ENCODE measurements at regions not wholly inside any gene's neighbourhood (a gene's known extent, or its start where the extent isn't known, plus 50 kb on each side); places are given as distances from the start of the nearest gene placed in this dataset.
"Not testable (repeated sequence)": the region's sequence is repeated elsewhere in the genome, so short reads cannot be mapped to it uniquely, and the experiment has no call there.

DNA sequence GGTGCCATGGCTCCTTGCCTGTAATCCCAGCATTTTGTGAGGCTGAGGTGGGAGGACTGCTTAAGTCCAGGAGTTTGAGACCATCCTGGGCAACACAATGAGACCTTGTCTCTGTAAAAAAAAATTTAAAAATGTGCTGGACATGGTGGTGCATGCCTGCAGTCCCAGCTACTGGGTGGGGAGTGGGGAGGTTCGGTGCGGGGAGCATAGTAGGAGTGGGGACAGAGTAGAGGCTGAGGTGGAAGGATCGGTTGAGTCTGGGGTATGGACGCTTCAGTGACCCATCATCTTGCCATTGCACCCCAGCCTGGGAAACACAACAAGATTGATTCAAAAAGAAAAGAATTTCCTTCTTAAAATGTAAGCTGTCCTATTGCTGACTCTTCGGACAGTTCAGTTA, 1490.0 kb upstream of the GBE1 start:
- no peak for DNase-seq

DNA sequence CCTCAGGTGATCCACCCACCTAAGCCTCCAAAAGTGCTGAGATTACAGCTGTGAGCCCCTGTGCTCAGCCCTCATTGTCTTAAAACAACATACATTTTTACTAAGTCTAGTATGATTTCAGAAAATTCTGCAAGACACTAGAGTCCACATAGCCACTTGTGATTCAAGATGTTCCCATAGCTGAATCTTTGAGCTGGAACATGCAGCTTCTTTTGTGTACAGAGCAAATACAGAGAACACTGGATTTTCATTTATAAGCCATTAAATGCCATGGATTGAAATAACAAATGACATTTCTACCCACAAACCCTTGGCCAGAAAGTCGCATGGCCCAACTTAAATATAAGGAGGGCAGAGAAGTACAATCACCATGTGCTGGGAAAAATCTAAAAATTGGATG, 1489.2 kb upstream of the GBE1 start:
- DNase-seq = no peak

DNA sequence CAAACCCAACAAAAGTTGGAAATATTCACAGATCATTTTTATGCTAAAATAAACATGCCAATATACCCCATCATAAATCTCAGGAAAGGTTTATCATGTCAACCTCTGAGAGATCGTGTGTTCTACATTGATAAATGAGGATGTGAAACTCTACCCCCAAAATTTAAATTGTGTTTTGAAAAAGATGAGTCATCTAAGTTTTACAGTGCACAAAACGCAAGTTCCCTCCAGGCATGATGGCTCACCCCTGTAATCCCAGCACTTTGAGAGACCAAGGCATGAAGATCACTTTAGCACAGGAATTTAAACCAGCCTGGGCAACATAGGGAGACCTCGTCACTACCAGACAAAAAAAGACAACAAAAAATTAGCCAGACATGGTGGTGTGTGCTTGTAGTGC, 1487.0 kb upstream of the GBE1 start:
- no peak for DNase-seq

DNA sequence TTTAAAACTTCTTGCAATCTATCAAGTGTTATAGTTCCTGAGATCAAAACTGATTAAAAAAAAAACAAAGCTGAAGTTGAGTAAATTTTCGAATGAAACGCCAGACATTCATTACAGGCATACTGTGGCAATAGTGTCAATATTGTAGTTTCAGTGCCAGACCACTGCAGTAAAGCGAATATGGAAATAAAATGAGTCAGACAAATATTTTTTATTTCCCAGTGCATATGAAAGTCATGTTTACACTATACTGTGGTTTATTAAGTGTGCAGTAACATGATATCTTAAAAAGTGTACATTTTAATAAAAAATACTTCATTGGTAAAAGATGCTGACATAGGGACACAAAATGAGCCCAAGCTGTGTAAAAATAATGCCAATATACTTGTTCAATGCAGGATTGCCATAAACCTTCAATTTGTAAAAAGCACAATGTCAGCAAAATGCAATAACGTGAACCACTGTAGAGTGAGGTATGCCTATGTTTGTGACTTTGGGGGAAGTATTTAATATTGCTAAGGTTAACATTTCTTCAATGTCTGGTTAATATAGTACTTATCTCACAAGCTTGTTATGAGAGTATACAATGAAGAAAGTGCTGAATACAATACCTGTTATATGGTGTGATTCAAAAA, 1473.9 kb upstream of the GBE1 start:
- no peak for DNase-seq

DNA sequence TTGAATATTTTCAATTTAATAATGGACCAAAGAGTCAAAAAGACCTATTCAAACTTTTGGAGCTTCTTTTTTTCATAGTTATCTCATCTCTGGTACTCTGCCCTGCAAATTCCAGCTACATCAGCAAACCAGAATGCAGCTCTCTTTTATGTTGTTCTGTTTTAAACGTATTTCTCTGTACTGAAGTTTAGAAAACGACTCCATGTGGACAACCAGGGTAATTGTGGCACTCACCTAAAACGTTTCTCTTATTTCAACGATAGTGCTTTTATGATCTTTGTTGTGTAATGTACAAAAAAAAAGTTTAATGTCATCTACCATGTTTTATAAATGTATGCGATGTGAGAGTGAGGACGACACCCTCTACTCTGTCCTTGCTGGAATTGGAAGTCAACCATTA, 1472.3 kb upstream of the GBE1 start:
- DNase-seq = no peak

DNA sequence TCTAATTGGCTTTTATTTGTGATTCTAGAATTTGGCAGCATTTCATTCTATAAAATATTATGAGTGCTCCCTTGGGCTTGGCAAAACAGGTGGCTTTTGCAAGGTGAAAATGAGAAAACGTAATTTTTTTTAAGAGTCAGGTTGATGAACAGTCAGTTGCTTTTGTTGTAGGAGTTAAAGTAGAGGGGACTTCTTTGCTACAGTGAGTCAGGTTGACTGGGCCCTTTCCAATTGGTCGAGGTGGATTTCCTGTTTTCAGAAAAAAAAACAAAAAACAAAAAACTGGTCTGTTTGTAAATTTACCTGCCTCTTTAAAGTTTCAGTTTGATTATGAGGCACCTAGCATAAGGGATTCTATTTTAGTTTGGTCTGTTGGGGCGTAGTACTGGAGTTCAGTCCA, 1469.4 kb upstream of the GBE1 start:
- DNase-seq = no peak

DNA sequence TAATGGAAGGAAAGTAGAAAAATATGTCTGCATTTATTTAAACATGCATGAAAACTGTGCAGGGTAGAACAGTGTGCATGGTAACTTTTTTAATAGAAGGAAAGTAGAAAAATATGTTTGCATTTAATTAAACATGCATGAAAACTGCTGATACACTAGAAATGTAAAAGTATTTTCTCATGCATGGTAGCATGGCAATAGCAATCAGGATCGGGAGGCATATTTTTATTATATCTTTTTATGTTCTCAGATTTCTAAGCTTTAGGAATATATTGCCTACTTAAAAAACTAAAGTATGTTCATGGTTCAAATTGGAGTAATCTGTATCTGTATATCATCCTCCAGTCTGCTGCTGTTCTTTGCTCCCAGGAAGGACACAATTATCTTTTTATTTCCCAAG, 1468.9 kb upstream of the GBE1 start:
- DNase-seq = no peak

DNA sequence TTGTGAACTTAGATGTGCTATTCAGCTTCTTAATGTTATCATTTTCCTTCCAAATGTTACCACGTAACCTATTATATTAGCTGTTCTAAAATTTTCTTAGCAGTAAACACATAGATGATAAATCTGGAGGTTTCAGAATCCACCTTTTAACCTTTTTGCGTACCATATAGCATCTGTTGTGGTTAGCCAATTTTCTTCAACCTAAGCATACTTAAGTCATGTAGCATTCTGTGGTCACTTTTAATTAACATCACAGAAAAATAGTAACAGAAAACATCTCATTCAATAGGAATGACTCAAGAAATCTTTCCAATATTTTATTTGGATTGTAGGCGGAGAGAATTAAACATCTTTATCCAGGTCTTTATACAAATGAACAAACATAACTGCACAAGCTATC, 1465.3 kb upstream of the GBE1 start:
- DNase-seq = no peak

DNA sequence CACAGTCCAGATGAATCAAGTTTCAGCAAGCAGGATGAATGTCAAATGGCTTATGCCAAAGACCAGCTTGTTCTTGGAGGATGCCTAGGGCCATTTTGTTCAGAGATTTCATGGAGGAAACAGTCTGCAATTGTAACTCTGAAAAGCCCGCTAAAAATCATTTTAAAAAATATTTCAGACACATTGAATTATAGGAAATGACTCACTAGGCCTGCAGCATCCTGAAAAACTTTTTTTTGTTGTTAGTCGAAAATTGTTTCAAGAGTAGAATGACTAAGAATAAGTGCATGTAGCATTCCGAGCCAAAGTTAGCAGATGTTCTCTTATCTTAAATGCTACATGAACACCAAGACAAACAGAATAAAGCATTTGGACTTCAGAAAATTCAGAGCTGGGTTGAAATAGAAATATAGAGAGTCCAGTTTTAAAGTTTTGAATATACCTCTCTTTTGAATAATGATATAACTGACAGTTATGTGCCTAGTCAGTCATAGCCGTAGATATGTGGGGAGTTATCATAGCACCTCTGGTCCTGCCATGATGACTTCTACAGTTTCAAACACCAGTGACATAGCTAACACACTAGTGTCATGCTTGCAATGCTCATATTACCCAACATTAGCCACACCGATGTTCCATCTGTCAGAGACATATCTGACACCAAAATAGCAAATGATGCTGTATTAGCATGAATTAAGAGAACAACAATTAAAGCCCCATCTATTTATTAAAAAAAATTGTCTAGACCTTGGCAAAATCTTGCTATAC, 1462.8 kb upstream of the GBE1 start:
- no peak for DNase-seq

DNA sequence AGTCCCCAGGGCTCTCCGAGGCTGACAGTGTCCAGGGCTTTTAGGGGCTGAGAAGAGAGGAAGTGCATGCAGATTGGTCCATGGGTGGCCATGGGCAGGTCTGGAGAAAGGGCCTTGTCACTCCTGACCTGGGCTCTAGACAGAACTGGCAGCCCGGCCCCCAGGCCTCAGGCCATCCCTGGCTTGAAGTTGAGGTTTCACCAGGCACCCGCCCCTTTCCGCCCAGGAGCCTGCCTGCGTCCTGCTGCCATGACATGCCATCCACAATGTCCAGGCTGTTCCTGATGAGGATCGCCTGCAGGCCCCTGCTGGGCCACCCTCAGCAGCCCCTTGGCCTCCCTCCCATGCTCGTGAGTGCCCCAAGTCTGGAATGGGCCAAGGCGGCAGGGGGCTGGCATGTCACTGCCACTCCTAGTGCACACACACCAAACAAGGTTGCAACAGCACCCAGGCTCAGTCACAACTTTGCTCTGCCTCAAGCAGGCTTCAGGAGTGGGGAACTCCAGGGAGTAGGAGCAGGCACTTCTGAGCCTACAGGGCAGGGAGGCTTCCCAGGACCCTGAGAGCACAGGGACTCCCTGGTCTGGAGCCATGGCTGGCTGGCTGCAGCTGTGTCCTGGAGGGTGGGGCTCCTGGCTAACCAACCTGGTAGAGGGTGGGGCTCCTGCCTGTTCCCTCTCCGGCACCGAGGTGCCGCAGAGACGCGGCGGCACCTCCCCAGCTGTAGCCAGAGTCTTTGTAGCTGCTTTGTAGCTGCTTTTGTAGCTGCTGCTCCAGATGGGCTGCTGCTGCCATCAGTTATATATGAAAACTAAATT, 1457.1 kb upstream of the GBE1 start:
- DNase-seq = no peak

DNA sequence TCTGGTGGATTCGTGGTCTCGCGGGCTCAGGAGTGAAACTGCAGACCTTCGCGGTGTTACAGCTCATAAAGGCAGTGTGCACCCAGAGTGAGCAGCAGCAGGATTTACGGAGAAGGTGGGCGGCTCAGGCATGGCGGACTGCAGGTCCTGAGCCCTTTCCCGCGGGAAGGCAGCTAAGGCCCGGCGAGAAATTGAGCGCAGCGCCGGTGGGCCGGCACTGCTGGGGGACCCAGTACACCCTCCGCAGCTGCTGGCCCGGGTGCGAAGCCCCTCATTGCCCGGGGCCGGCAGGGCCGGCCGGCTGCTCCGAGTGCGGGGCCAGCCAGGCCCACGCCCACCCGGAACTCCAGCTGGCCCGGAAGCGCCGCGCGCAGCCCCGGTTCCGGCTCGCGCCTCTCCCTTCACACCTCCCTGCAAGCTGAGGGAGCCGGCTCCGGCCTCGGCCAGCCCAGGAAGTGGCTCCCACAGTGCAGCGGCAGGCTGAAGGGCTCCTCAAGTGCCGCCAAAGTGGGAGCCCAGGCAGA, 1456.2 kb upstream of the GBE1 start:
- DNase-seq = not testable (repeated sequence)

DNA sequence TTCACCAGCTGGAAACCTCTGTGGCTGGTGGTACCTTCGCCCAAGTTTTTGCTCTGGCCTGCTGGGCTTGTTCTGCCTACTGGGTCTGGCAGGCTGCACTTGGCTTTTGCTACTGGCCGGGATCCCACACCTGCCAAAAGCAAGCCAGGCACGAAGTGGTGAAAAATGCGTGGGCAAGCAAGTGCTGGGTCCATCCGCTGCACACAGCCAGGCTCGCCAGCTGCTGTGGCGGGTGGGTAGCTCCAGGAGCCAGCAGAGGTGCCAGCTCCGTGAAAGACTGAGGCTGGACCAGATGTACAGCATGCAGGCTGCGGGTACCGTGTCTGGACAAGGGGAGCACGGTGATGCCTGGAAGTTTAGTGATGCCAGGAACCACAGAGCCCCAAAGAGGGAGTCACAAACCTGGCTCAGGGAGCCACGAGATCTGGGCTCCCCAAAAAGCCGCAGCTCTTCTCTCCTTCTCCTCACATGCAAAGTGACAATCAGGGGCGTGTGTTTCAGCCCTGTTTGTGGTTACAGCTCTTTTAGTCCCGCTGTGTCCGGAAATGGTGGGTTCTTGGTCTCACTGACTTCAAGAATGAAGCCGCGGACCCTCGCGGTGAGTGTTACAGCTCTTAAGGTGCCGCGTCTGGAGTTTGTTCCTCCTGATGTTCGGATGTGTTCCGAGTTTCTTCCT, 1455.6 kb upstream of the GBE1 start:
- no peak for DNase-seq

DNA sequence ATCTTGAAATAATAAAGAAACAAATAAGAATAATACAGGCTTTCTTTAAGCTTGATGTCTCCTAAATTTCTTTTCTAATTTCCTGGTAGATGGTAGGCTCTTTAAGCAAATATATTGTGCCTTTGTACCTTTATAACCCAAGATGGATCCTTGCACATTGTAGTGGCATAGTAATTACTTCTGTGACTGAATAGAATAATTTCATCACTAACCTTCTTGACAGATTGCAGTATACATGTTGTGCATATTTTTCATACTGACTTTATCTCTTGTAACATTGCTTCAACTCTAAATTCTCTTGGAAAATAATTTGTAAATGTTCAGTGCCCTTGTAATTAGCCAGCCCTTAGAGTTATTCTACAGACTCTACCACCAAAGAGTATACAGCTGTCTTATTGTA, 1433.8 kb upstream of the GBE1 start:
- no peak for DNase-seq

DNA sequence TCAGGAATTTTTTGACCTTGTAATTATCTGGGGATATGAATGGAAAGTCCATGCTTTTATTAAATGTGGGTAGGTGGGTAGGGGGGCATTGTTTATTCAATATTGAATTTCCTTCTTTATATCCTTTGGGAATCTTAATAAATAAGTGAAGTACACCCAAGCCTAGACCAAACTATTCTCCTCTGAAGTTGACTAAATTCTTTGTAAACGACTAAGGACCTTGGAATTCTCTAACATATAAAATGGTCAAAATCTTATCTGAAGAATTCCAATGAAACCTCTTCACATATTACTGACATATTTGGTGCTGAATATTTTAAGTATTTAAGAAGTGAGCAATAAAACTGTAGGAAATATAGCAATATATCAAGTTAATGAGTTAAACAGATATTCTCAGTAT, 1432.1 kb upstream of the GBE1 start:
- no peak for DNase-seq

DNA sequence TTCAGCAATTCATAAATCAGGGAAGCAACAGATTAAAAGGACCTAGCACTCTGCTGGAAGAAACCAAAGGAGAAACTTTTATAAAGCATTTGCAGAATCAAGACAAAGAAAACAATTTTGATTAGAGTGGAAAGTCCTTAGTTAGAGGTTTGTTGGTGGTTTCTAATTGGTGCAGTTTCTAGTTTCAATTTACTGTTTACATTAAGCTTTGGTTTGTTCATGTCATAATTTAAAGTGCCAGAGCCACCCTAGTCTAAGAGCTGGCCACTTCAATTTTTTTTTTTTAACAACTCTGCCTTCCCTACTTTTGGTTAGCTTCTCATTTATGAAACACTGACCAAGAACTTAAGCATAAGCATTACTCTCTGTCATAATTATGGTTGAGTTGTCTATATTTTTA, 1428.2 kb upstream of the GBE1 start:
- no peak for DNase-seq

DNA sequence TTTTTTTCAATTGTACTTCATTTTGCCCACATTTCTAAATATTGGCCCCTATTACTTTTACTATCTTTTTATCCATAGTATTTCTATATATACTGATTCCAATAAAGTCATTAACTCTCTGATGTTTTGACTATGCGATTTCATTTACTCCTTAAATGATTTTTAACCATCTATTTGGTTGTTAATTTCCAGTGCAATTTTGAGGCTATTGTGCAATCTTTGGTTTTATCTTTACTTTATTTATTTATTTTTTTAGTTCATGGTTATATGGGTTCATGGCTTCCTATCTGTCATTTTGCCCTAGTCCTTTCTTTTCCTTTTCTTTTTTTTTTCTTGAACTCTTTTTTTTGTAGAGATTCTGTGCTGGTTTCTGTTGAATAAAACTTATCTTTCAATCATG, 1408.0 kb upstream of the GBE1 start:
- DNase-seq = no peak

DNA sequence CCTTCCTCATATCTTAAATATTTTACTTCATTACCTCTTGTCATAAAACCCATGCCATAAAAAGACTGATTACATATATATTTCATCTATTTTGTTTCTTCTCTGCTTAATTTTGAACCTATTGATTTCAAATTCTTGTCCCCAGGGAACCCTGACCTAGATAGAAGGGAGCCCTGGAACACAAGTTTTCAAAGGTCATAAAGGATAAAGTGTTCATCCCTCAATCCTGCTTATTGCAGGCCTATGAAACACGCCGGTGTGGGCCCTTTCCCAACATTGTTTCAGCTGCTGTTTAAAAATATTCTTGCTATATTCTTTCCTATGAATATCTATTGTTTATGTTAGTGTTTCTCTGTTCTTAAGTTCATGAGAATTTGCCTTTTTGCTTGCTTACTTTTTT, 1389.5 kb upstream of the GBE1 start:
- no peak for DNase-seq

DNA sequence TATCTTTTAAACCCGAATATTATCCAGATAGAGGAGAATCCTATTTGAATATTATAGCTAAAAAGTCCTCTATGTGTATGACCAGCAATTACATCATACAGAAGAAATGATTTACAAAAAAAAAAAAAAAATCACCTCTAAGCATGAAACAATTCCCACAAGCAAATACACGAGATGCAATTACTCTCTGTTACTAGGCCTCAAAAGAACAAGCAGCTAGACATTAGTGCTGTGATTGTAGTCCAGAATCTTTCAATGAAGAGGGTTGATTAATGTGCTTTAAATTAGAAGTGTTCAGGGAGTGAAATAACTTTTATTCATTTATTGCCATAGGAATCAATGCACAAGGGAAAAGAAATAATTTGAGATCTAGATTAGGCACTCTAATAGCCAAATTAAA, 1379.5 kb upstream of the GBE1 start:
- no peak for DNase-seq

DNA sequence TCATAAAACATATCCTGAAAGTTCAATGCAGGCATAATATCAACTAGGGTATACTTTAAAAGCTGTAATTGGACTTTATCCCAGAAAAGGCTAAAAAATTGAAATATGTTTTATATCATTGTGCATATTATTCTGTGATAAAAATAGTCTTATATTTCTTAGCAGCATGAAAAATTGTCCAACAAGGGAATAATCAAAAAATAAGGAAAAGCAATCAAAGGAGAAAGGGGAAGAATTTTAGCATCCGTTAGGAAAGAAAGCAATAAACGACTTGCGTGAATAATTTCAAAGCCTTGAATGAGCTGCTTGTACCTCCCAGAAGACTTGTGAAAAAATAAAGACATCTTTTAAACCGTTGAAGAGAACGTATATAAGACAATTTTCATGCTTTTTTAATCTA, 1369.8 kb upstream of the GBE1 start:
- DNase-seq = no peak

DNA sequence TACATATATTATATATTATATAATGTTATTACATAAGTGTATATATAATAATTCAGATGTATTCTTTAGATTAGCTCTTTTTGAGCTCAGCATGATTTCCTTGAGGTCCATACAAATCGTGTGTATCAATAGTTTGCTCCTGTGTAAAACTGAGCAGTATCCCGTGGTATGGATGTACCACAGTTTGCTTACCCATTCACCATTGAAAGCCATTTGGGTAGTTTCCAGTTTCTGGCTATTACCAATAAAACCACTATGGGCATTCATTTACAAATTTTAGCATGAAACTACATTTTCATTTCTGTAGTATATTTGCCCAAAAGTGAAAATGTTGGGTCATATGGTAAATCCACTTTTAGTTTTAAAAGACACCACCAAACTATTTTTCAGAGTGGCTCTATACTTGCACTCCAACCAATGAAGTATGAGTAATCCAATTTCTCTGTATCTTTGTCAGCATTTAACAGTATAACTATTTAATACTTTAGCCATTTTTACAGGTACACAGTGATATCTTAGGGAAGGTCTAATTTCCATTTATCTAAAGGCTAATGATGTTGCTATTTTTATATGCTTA, 1361.4 kb upstream of the GBE1 start:
- DNase-seq = no peak

DNA sequence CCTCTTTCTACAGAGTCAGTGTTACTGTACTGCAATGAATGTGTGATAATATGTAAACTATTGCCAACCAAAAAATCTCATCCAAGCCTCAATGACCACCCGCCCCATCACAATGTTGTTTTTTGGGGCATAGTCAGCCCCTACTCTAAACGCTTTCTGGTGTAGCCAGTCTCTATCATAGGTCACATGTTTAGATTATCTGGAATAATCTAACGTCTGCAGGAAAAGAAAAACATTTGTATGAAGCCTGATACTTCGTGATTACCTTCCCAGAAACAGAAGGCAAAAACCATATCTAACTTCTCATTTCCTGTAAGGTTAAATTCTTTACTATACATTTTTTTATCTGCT, 1331.8 kb upstream of the GBE1 start:
- no peak for DNase-seq

DNA sequence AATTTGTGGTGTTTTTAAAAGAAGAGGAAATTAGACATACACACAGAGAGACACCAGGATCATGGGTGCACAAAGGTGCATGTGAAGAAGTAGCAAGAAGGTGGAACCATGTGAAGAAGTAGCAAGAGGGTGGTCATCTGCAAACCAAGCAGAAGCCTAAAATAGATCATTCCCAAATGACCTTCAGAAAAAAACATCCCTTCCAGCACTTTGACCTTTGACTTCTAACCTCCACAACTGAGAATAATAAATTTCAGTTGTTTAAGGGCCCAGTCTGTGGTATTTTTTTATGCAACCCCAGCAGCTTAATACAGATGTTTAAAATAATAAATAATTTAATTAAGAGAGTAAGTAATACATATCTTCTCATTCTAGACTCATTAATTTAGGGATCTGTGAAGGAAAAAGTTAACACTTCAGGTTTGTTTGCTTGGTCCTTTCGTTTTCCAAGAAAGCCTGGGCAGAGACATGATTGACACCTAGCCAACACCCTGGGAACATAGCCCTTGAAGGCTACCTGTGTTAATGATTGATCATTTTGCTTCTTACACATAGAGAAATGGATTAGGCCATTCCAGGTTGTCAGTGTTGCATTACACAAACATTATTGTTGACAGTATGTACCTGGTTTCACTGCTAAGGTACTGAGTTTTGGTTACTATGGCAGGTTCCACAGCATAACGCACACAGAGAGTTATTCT, 1331.2 kb upstream of the GBE1 start:
- no peak for DNase-seq

All from activated CD8-positive, alpha-beta memory T cell treated with anti-CD3 and anti-CD28 coated beads, Interleukin-2, amount 50 U/mL, for 48 hours (primary cell).